ENCODE measurements at regions not wholly inside any gene's neighbourhood (a gene's known extent, or its start where the extent isn't known, plus 50 kb on each side); places are given as distances from the start of the nearest gene placed in this dataset.

DNA sequence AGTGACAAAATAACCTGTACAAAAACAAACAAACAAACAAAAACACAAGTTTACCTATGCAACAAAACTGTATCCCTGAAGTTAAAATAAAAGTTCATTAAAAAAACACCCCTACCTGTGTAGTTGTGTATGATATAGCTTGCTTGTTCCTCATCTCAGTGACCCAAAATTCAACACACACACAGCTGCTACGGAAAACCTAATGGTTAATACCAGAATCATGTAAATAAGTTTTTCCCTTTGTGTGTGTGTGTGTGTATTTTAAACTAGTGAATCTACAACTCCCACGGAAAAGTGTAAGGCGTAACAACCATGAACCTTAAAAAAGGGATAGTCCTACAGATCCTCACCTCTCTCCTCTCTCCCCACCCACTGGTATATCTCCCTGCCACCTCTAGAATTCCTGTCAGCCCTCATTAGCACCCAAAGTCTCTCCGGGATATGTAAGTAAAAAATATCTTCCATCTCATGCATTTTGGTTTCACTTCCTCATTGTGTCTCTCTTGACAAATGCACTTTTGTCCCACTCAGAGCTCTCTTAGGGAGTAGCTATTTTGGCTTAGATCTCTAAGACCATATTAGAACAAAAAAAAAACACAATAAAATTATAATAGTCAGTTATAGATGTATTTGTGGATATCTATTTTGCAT, 2236.5 kb downstream of the PCDH9 start:
- no peak overlapping the region for H3K4me3 ChIP-seq (ENCODE audit: low read depth, low read length)
- TF ChIP-seq, protein P1, sequence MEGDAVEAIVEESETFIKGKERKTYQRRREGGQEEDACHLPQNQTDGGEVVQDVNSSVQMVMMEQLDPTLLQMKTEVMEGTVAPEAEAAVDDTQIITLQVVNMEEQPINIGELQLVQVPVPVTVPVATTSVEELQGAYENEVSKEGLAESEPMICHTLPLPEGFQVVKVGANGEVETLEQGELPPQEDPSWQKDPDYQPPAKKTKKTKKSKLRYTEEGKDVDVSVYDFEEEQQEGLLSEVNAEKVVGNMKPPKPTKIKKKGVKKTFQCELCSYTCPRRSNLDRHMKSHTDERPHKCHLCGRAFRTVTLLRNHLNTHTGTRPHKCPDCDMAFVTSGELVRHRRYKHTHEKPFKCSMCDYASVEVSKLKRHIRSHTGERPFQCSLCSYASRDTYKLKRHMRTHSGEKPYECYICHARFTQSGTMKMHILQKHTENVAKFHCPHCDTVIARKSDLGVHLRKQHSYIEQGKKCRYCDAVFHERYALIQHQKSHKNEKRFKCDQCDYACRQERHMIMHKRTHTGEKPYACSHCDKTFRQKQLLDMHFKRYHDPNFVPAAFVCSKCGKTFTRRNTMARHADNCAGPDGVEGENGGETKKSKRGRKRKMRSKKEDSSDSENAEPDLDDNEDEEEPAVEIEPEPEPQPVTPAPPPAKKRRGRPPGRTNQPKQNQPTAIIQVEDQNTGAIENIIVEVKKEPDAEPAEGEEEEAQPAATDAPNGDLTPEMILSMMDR (IDR thresholded peaks at IDR 0.05; ENCODE audit: low read depth, low read length, missing control alignments), result no peak
- in situ Hi-C loops (cut with HindIII; ENCODE audit: low sequenced_read_pairs), result no loop called here
- DNase-seq (ENCODE audit: low read depth), result no peak

DNA sequence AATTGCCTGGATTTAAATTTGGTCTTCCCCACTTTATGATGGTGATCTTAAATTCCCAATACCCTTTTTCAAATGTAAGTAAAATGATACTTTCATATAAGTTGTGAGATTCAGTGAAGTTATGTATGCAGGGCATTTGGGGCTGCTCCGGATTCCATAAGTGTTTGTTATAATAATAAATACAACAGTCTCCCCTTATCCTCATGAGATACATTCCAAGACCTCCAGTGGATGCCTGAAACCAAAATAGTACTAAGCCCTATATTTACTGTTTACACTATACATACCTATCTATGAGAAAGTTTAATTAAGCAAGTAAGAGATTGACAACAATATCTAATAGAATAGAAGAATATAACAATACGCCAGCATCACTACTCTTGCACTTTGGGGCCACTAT, 2237.8 kb downstream of the PCDH9 start:
- TF ChIP-seq, protein P1 (IDR thresholded peaks at IDR 0.05; ENCODE audit: low read depth, low read length, missing control alignments), result no peak
- in situ Hi-C loops (cut with HindIII; ENCODE audit: low sequenced_read_pairs), result no loop called here
- DNase-seq (ENCODE audit: low read depth), result no peak

DNA sequence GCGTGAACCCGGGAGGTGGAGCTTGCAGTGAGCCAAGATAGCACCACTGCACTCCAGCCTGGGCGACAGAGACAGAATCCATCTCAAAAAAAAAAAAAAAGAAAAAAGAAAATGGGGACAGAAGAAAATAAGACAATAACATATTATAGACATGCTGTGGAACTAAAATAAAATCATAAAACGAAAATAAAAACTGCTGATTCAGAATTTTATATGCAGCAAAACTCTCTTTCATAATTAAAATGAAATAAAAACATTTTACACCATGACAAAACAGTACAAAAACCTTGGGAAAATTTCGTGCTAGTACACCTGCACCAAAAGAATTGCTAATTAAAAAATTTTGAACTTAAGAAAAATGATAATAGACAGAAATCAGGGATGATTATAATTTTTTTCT, 2245.1 kb downstream of the PCDH9 start:
- in situ Hi-C loops (cut with HindIII; ENCODE audit: low sequenced_read_pairs), result no loop called here
- H3K4me3 ChIP-seq (ENCODE audit: low read depth, low read length), result no peak overlapping the region
- no peak for DNase-seq (ENCODE audit: low read depth)
- TF ChIP-seq, protein P1 (IDR thresholded peaks at IDR 0.05; ENCODE audit: low read depth, low read length, missing control alignments), result no peak

More for the DNA sequence above, 2237.8 kb downstream of the PCDH9 start:
- no peak overlapping the region for H3K4me3 ChIP-seq (ENCODE audit: low read depth, low read length)

DNA sequence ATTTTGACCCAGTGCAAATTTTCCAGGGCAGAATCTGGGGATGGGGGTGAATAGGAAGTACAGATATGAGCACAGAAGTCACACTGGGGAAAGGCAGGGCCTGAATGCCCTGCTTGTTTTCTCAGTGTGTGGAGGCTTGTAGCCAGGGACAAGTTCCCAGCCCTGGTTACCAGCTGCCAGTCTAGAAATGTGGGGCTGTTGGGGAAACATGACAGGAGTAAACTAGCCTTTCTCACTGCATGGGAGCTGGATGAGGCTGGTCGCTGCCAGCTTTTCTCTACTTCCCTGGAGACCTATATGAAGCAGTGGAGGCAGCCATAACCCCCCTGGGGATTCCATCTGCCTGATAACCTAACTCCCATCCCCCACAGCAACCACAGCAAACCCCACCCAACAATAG, 2267.7 kb downstream of the PCDH9 start:
- TF ChIP-seq, protein P1 (IDR thresholded peaks at IDR 0.05; ENCODE audit: low read depth, low read length, missing control alignments), result no peak
- no peak for DNase-seq (ENCODE audit: low read depth)

DNA sequence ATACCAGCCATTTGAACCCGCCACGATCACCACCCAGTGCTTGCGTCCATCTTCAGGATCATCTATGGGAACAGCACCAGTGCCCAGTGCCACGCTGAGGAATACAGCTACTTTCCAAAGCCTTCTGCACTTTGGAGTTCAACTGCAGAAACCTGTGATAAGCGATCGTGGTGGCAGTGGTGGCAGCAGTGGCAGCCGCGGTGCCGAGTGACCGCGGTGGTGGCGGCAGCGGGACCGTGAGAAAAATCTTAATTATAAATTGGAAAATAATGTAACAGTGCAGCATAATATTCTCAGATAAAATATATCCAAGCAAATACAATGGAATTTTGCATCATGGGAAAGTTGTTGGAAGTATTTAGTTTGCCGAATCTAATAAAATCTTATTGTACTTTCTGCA, 2270.9 kb downstream of the PCDH9 start:
- in situ Hi-C loops (cut with HindIII; ENCODE audit: low sequenced_read_pairs), result no loop called here
- DNase-seq (ENCODE audit: low read depth), result no peak
- H3K4me3 ChIP-seq (ENCODE audit: low read depth, low read length), result no peak overlapping the region
- TF ChIP-seq, protein P1 (IDR thresholded peaks at IDR 0.05; ENCODE audit: low read depth, low read length, missing control alignments), result no peak

More for the DNA sequence above, 2267.7 kb downstream of the PCDH9 start:
- no peak overlapping the region for H3K4me3 ChIP-seq (ENCODE audit: low read depth, low read length)
- in situ Hi-C loops (cut with HindIII; ENCODE audit: low sequenced_read_pairs), result no loop called here

DNA sequence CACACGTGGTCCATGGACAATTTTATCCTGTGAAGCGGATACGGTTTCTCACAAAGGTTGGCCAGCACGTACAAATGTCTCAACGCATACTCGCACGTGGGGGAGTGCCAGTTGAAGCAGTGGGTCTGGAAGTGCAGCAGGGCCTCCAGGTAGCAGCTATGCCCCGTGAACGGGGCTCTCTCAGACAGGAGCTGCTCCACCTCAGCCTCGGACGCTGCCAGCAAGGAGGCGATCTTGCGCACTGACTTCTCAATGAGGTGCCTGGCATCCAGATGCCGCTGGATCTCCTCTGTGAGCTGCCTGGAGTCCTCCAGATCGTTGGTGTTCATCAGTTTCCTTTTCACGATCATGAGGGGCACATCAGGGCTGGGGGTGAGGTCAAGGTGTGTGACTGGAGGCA, 2272.0 kb downstream of the PCDH9 start:
- TF ChIP-seq, protein P1 (IDR thresholded peaks at IDR 0.05; ENCODE audit: low read depth, low read length, missing control alignments), result no peak
- H3K4me3 ChIP-seq (ENCODE audit: low read depth, low read length), result no peak overlapping the region
- in situ Hi-C loops (cut with HindIII; ENCODE audit: low sequenced_read_pairs), result no loop called here
- DNase-seq (ENCODE audit: low read depth), result no peak
